ENCODE measurements at regions not wholly inside any gene's neighbourhood (a gene's known extent, or its start where the extent isn't known, plus 50 kb on each side); places are given as distances from the start of the nearest gene placed in this dataset.

DNA sequence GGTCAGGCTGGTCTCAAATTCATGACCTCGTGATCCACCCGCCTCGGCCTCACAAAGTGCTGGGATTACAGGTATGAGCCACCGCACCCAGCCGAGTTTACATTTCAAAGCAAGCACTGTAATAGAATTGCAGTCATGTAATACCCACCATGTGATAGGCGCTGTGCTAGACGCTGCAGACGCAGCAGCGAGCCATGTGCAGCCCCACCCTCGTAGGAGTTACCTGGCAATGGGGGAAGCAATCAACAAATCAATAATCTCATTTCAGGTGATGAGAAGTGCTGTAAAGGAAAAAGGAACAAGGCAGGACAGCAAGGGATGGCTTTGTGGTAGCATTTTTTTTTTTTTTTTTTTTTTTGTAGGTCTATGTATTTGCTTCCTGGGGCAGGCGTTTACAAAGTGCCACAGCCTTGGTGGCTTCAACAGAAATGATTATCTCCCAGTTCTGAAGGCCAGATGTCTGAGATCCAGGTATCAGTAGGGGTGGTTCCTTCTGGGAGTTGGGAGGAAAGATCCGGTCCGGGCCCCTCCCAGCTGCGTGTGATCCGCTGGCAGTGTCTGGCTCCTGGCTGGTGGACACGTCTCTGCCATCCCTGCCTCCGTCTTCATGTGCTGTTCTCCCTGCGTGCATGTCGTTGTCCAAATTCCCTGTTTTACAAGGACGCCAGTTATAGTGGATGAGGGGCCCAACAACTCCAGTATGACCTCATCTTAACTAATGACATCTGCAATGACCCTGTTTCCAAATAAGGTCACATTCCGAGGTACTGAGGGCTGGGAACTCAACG is 72.8 kb downstream of the TNFAIP2 start:
- TF ChIP-seq TAF1 (IDR thresholded peaks at IDR 0.05; ENCODE audit: borderline replicate concordance, low read depth, low read length), result no peak
- no peak for TF ChIP-seq POLR2AphosphoS5 (IDR thresholded peaks at IDR 0.05; ENCODE audit: low read depth, low read length)
- no peak for TF ChIP-seq POLR2A (IDR thresholded peaks at IDR 0.05; ENCODE audit: low read depth, low read length)
- FAIRE-seq (no peak), DNase-seq (ENCODE audit: insufficient read length) (no peak)

DNA sequence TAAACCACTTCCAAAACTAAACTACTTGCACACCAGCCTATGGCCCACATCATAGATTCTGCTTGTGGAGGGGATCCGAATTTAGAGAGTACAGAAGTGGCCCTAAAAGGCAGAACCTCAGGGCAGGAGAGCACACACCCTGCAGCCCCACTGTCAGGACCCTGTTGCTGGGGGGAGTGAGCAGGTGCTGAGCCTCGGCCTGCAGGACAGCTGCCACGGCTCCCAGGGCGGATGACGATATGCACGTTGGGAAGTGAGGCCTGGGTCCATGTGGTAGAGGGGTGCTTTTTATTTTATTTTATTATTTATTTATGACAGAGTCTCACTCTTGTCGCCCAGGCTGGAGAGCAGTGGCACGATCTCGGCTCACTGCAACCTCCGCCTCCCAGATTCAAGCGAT is 73.5 kb downstream of the TNFAIP2 start:
- no peak for TF ChIP-seq POLR2A (IDR thresholded peaks at IDR 0.05; ENCODE audit: low read depth, low read length)
- FAIRE-seq (no peak), DNase-seq (ENCODE audit: insufficient read length) (no peak)

DNA sequence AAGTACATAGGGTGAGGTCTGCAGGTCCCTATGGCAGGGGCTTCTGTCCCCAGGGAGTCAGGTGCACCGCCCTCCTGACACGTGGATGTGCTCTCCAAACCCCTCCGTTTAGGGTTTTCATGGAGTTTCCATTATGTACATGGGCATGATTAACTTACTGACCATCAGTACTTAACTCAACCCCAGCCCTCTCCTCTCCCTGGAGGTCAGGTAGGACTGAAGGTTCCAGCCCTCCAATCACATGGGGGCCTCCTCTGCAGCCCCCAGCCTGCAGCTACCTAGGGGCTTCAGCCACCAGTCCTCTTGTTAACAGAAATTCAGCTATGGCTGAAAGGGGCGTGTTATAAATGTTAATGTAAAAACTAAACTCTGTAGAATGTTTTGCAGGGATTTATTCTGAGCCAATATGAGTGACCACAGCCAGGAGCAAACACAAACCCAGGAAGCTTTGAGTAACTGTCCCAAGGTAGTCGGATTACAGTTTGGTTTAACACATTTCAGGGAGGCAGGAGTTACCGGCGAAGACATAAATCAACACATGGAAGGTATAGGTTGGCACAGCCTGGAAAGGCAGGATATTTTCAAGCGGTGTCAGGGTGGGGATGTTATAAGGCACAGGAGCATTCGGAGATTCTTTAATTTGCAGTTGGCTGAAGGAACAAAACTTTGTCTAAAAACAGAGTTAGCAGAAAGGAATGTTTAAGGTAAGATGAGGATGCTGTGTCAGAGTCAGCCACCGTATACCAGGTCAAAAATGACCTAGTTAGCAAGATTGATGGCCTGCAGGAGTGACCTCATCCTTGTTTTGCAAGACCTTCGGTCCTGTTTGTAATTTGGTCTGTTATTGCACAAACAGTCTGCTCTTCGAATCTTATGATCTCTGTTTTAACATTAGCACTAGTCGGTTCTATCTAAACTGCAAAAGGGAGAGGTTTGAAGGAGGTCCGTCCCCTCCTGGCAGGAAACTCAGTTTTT is 75.2 kb downstream of the TNFAIP2 start:
- DNase-seq (ENCODE audit: insufficient read length), result no peak
- TF ChIP-seq TAF1 (IDR thresholded peaks at IDR 0.05; ENCODE audit: borderline replicate concordance, low read depth, low read length), result no peak
- no peak for TF ChIP-seq POLR2AphosphoS5 (IDR thresholded peaks at IDR 0.05; ENCODE audit: low read depth, low read length)
- no peak for TF ChIP-seq POLR2A (IDR thresholded peaks at IDR 0.05; ENCODE audit: low read depth, low read length)
- no peak for FAIRE-seq

- TF ChIP-seq POLR2AphosphoS5 (IDR thresholded peaks at IDR 0.05; ENCODE audit: low read depth, low read length) (no peak), TAF1 (IDR thresholded peaks at IDR 0.05; ENCODE audit: borderline replicate concordance, low read depth, low read length) (no peak), POLR2A (IDR thresholded peaks at IDR 0.05; ENCODE audit: low read depth, low read length) (no peak)
- FAIRE-seq (no peak), DNase-seq (ENCODE audit: insufficient read length) (no peak)
Measured at GRCh38 chr14:103199124-103199523, 75.9 kb downstream of the TNFAIP2 start.

GRCh38 chr14:103201801-103202200 is 78.5 kb downstream of the TNFAIP2 start:
- FAIRE-seq (no peak), DNase-seq (ENCODE audit: insufficient read length) (no peak)
- TF ChIP-seq TAF1 (IDR thresholded peaks at IDR 0.05; ENCODE audit: borderline replicate concordance, low read depth, low read length) (no peak), POLR2A (IDR thresholded peaks at IDR 0.05; ENCODE audit: low read depth, low read length) (no peak), POLR2AphosphoS5 (IDR thresholded peaks at IDR 0.05; ENCODE audit: low read depth, low read length) (no peak)

- TF ChIP-seq POLR2A (IDR thresholded peaks at IDR 0.05; ENCODE audit: low read depth, low read length) (no peak), POLR2AphosphoS5 (IDR thresholded peaks at IDR 0.05; ENCODE audit: low read depth, low read length) (no peak), TAF1 (IDR thresholded peaks at IDR 0.05; ENCODE audit: borderline replicate concordance, low read depth, low read length) (no peak)
- DNase-seq (ENCODE audit: insufficient read length) (no peak), FAIRE-seq (peak; percentile 48)
Measured at GRCh38 chr14:103204852-103205540, 81.7 kb downstream of the TNFAIP2 start.

GRCh38 chr14:103205541-103205906 is 82.3 kb downstream of the TNFAIP2 start:
- no peak for FAIRE-seq
- no peak for DNase-seq (ENCODE audit: insufficient read length)
- TF ChIP-seq POLR2AphosphoS5 (IDR thresholded peaks at IDR 0.05; ENCODE audit: low read depth, low read length), result no peak
- TF ChIP-seq POLR2A (IDR thresholded peaks at IDR 0.05; ENCODE audit: low read depth, low read length), result no peak
- TF ChIP-seq TAF1 (IDR thresholded peaks at IDR 0.05; ENCODE audit: borderline replicate concordance, low read depth, low read length), result no peak

- no peak for DNase-seq (ENCODE audit: insufficient read length)
- no peak for FAIRE-seq
- TF ChIP-seq POLR2AphosphoS5 (IDR thresholded peaks at IDR 0.05; ENCODE audit: low read depth, low read length), result no peak
- no peak for TF ChIP-seq TAF1 (IDR thresholded peaks at IDR 0.05; ENCODE audit: borderline replicate concordance, low read depth, low read length)
- TF ChIP-seq POLR2A (IDR thresholded peaks at IDR 0.05; ENCODE audit: low read depth, low read length), result no peak
Measured at GRCh38 chr14:103206023-103206481, 82.8 kb downstream of the TNFAIP2 start.

- TF ChIP-seq TAF1 (IDR thresholded peaks at IDR 0.05; ENCODE audit: borderline replicate concordance, low read depth, low read length) (no peak), POLR2AphosphoS5 (IDR thresholded peaks at IDR 0.05; ENCODE audit: low read depth, low read length) (no peak)
- DNase-seq (ENCODE audit: insufficient read length) (no peak), FAIRE-seq (no peak)
Measured at GRCh38 chr14:103206836-103207387, 83.7 kb downstream of the TNFAIP2 start.

DNA sequence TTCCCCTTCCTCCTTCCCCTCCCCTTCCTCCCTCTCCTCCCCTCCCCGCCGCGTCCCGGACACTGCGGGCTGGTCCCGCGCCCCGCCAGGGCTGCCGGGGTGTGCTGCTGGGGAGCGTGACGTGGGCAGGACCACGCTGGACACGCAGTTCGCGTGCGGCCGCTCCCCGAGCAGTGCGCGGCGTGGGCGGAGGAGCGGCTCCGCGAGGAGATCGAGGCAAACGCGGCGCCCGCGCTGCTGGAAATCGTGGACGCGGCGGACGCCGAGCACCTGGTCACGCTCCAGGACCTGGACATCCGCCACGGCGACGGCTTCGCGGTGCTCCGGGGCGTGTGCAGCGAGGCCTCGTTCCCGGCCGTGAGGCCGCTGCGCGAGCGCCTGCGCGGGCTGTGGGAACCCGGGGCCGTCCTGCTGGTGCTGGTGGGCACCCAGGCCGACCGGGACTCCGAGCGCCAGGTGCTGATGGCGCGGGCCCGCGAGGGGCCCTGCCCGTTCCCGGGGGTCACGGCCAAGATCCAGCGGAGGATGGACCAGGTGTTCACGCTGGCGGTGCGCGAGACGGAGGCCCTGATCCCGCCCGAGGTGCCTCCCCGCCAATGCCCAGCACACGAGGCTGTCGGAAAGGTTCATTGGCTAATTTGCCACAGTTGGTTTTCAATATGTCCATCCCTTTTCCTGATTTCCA is 84.3 kb downstream of the TNFAIP2 start:
- DNase-seq (ENCODE audit: insufficient read length), result no peak
- TF ChIP-seq TAF1 (IDR thresholded peaks at IDR 0.05; ENCODE audit: borderline replicate concordance, low read depth, low read length) (no peak), POLR2A (IDR thresholded peaks at IDR 0.05; ENCODE audit: low read depth, low read length) (no peak), POLR2AphosphoS5 (IDR thresholded peaks at IDR 0.05; ENCODE audit: low read depth, low read length) (no peak)
- FAIRE-seq, result no peak
